DOHH2 (cell line): ENCODE measurements at regions not wholly inside any gene's neighbourhood (a gene's known extent, or its start where the extent isn't known, plus 50 kb on each side); places are given as distances from the start of the nearest gene placed in this dataset.

ENCODE experiments used
- EZH2phosphoT487 ChIP-seq: fragments of 200-600 bp; sonication (generic); IDR thresholded peaks from 2 replicates; pipeline ENCODE4 v1.6.1; 2017; ENCODE audit warnings: borderline replicate concordance, mild to moderate bottlenecking, antibody characterized with exemption, low read length, moderate library complexity, mixed read lengths
- TF ChIP-seq, protein P1 (sequence below): fragments of 200-600 bp; sonication (generic); IDR thresholded peaks from one replicate; pipeline ENCODE4 v1.5.1; 2014; ENCODE audit warnings: antibody characterized with exemption, mild to moderate bottlenecking, low read depth, low read length; ENCODE audit not compliant: poor library complexity, severe bottlenecking

DNA sequence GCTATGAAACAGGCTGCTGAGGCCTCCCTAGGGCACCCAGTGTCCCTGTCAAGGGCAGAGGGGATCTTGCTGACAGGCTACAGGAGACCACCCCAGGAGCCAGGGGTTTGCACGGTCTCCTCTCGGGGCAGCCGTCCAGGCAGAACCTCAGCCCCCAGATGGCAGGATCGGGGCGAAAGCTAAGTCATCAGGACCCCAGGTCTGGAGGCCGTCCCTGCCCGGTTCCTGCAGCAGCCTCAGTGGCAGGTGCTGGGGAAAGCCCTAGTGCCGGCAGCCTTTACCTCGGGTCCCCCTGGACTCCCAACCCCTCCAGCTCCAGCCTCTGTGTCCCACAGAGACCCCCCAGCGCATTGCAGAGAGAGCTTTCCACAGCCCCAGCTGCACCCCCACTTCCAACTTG is 103.8 kb upstream of the C14orf180 start:
- TF ChIP-seq, protein P1, sequence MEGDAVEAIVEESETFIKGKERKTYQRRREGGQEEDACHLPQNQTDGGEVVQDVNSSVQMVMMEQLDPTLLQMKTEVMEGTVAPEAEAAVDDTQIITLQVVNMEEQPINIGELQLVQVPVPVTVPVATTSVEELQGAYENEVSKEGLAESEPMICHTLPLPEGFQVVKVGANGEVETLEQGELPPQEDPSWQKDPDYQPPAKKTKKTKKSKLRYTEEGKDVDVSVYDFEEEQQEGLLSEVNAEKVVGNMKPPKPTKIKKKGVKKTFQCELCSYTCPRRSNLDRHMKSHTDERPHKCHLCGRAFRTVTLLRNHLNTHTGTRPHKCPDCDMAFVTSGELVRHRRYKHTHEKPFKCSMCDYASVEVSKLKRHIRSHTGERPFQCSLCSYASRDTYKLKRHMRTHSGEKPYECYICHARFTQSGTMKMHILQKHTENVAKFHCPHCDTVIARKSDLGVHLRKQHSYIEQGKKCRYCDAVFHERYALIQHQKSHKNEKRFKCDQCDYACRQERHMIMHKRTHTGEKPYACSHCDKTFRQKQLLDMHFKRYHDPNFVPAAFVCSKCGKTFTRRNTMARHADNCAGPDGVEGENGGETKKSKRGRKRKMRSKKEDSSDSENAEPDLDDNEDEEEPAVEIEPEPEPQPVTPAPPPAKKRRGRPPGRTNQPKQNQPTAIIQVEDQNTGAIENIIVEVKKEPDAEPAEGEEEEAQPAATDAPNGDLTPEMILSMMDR = no peak
- no peak for TF ChIP-seq EZH2phosphoT487
